Chondrocyte (in vitro differentiated cells): ENCODE measurements at regions not wholly inside any gene's neighbourhood (a gene's known extent, or its start where the extent isn't known, plus 50 kb on each side); places are given as distances from the start of the nearest gene placed in this dataset.

ENCODE experiments used
- DNase-seq: peaks from one replicate; pipeline ENCODE4 v3.0.0; 2021; ENCODE audit warnings: mixed read lengths, low spot score
- H3K27ac Mint-ChIP-seq: one replicate; pipeline ENCODE4 v1.8.0; 2021; ENCODE audit warnings: mild to moderate bottlenecking, moderate library complexity, mixed read lengths; ENCODE audit not compliant: unreplicated experiment
- H3K27me3 Mint-ChIP-seq: 2 replicates; pipeline ENCODE4 v1.8.0; 2021; ENCODE audit warnings: low read depth, mixed read lengths
- H3K36me3 Mint-ChIP-seq: 2 replicates; pipeline ENCODE4 v1.8.0; 2021; ENCODE audit warnings: low read depth, mixed read lengths
- H3K4me1 Mint-ChIP-seq: 2 replicates; pipeline ENCODE4 v1.8.0; 2021; ENCODE audit warnings: low read depth, mild to moderate bottlenecking, mixed read lengths
- H3K4me3 Mint-ChIP-seq: one replicate; pipeline ENCODE4 v1.8.0; 2021; ENCODE audit warnings: mild to moderate bottlenecking, moderate library complexity, mixed read lengths; ENCODE audit not compliant: unreplicated experiment
- H3K9me3 Mint-ChIP-seq: 2 replicates; pipeline ENCODE4 v1.8.0; 2021; ENCODE audit warnings: low read depth, mixed read lengths
- CTCF ChIP-seq: fragments of 200-600 bp; sonication (generic); IDR thresholded peaks from 2 replicates; pipeline ENCODE4 v1.5.0; 2021; ENCODE audit warnings: antibody characterized with exemption, mild to moderate bottlenecking, moderate library complexity

GRCh38 chr10:130495891-130496636, 359.9 kb downstream of the GLRX3 start:
- no peak for TF ChIP-seq CTCF
- no peak overlapping the region for H3K27ac Mint-ChIP-seq
- peaks cover 30% of the 10 kb centered on the region for H3K9me3 Mint-ChIP-seq
- DNase-seq, result no peak
- peaks cover 6% of the 10 kb centered on the region for H3K4me1 Mint-ChIP-seq
- H3K36me3 Mint-ChIP-seq, result no peaks in the 10 kb centered on the region
- H3K27me3 Mint-ChIP-seq, result no peaks in the 10 kb centered on the region
- no peak overlapping the region for H3K4me3 Mint-ChIP-seq

- Mint-ChIP-seq H3K9me3 (peaks cover 34% of the 10 kb centered on the region), H3K4me1 (no peaks in the 10 kb centered on the region), H3K27ac (no peak overlapping the region), H3K4me3 (no peak overlapping the region), H3K36me3 (no peaks in the 10 kb centered on the region), H3K27me3 (no peaks in the 10 kb centered on the region)
- TF ChIP-seq CTCF, result no peak
- DNase-seq, result no peak
These were observed 361.1 kb downstream of the GLRX3 start for GRCh38 chr10:130497056-130498010.

- peaks cover 41% of the 10 kb centered on the region for H3K9me3 Mint-ChIP-seq
- no peaks in the 10 kb centered on the region for H3K4me1 Mint-ChIP-seq
These were observed 361.9 kb downstream of the GLRX3 start for GRCh38 chr10:130498042-130498441.

GRCh38 chr10:130498934-130499333, 362.7 kb downstream of the GLRX3 start:
- peaks cover 50% of the 10 kb centered on the region for H3K9me3 Mint-ChIP-seq
- DNase-seq, result peak; percentile 46

More at GRCh38 chr10:130498042-130498441, 361.9 kb downstream of the GLRX3 start:
- no peak overlapping the region for H3K27ac Mint-ChIP-seq
- no peaks in the 10 kb centered on the region for H3K27me3 Mint-ChIP-seq
- no peak for DNase-seq
- H3K4me3 Mint-ChIP-seq, result no peak overlapping the region
- TF ChIP-seq CTCF, result no peak
- H3K36me3 Mint-ChIP-seq, result no peaks in the 10 kb centered on the region

More at GRCh38 chr10:130498934-130499333, 362.7 kb downstream of the GLRX3 start:
- no peak for TF ChIP-seq CTCF
- no peaks in the 10 kb centered on the region for H3K4me1 Mint-ChIP-seq
- no peak overlapping the region for H3K27ac Mint-ChIP-seq
- no peaks in the 10 kb centered on the region for H3K27me3 Mint-ChIP-seq
- no peaks in the 10 kb centered on the region for H3K36me3 Mint-ChIP-seq
- H3K4me3 Mint-ChIP-seq, result no peak overlapping the region
